Neural progenitor cell (in vitro differentiated cells): ENCODE measurements at regions not wholly inside any gene's neighbourhood (a gene's known extent, or its start where the extent isn't known, plus 50 kb on each side); places are given as distances from the start of the nearest gene placed in this dataset.

Source experiments
- DNase-seq: peaks from one replicate; pipeline ENCODE4 v3.0.0-alpha.2; 2016; ENCODE audit warnings: low spot score
- H2AFZ ChIP-seq: fragments of 200-600 bp; sonication (generic); replicated peaks from 2 replicates; pipeline ENCODE4 v1.6.1; 2016; ENCODE audit warnings: antibody characterized with exemption
- H3F3A ChIP-seq: fragments of 200-600 bp; sonication (generic); 2 replicates; pipeline ENCODE4 v1.6.1; 2016; ENCODE audit warnings: antibody characterized with exemption, low read depth
- H3K27ac ChIP-seq: fragments of 200-600 bp; sonication (generic); 2 replicates; pipeline ENCODE4 v1.5.1; 2016; ENCODE audit warnings: mild to moderate bottlenecking
- H3K27me3 ChIP-seq: fragments of 200-600 bp; sonication (generic); 2 replicates; pipeline ENCODE4 v1.6.1; 2016; ENCODE audit warnings: mild to moderate bottlenecking, moderate library complexity
- H3K36me3 ChIP-seq: fragments of 200-600 bp; sonication (generic); 2 replicates; pipeline ENCODE4 v1.5.1; 2016
- H3K4me1 ChIP-seq: fragments of 200-600 bp; sonication (generic); 2 replicates; pipeline ENCODE4 v1.6.1; 2016; ENCODE audit warnings: mixed run types
- H3K4me2 ChIP-seq: fragments of 200-600 bp; sonication (generic); 2 replicates; pipeline ENCODE4 v1.6.1; 2016
- H3K4me3 ChIP-seq: fragments of 200-600 bp; sonication (generic); 2 replicates; pipeline ENCODE4 v1.5.1; 2016
- H3K79me2 ChIP-seq: fragments of 200-600 bp; sonication (generic); 2 replicates; pipeline ENCODE4 v1.6.1; 2016; ENCODE audit warnings: low read depth
- H3K9ac ChIP-seq: fragments of 200-600 bp; sonication (generic); 2 replicates; pipeline ENCODE4 v1.6.1; 2016
- H3K9me3 ChIP-seq: fragments of 200-600 bp; sonication (generic); 2 replicates; pipeline ENCODE4 v1.5.1; 2016; ENCODE audit warnings: low read depth
- H4K20me1 ChIP-seq: fragments of 200-600 bp; sonication (generic); 2 replicates; pipeline ENCODE4 v1.6.1; 2016; ENCODE audit warnings: low read depth
- H3K27ac Mint-ChIP-seq: 3 replicates; pipeline ENCODE4 v1.8.0; 2021; ENCODE audit warnings: mixed read lengths
- H3K27me3 Mint-ChIP-seq: 2 replicates; pipeline ENCODE4 v1.8.0; 2022; ENCODE audit warnings: low read depth, mild to moderate bottlenecking, inconsistent platforms, moderate library complexity, mixed read lengths; ENCODE audit not compliant: insufficient read depth
- H3K36me3 Mint-ChIP-seq: 3 replicates; pipeline ENCODE4 v1.8.0; 2021; ENCODE audit warnings: mixed read lengths
- H3K4me1 Mint-ChIP-seq: 3 replicates; pipeline ENCODE4 v1.8.0; 2021; ENCODE audit warnings: mixed read lengths
- H3K4me3 Mint-ChIP-seq: 3 replicates; pipeline ENCODE4 v1.8.0; 2021; ENCODE audit warnings: mild to moderate bottlenecking, moderate library complexity, mixed read lengths
- H3K9me3 Mint-ChIP-seq: 3 replicates; pipeline ENCODE4 v1.8.0; 2020; ENCODE audit warnings: mixed read lengths
- EZH2 ChIP-seq: fragments of 200-600 bp; sonication (generic); IDR thresholded peaks from 2 replicates; pipeline ENCODE4 v1.6.1; 2017; ENCODE audit warnings: antibody characterized with exemption, mild to moderate bottlenecking, moderate library complexity
- EZH2phosphoT487 ChIP-seq: fragments of 200-600 bp; sonication (generic); IDR thresholded peaks from 2 replicates; pipeline ENCODE4 v1.6.1; 2017; ENCODE audit warnings: antibody characterized with exemption
- TF ChIP-seq, protein P1 (sequence below): fragments of 200-600 bp; sonication (generic); IDR thresholded peaks from 2 replicates; pipeline ENCODE4 v1.5.1; 2017; ENCODE audit warnings: antibody characterized with exemption, mild to moderate bottlenecking

- no peak overlapping the region for H3K4me3 Mint-ChIP-seq
- Histone ChIP-seq H3K27me3 (no peaks in the 10 kb centered on the region), H3K9me3 (no peaks in the 10 kb centered on the region), H4K20me1 (no peaks in the 10 kb centered on the region), H3K36me3 (no peaks in the 10 kb centered on the region), H3K4me1 (peaks cover 5% of the 10 kb centered on the region), H3K9ac (no peak overlapping the region), H3K4me2 (no peak overlapping the region), H3K79me2 (no peaks in the 10 kb centered on the region), H3K4me3 (no peak overlapping the region), H3K27ac (no peak overlapping the region), H2AFZ (peak overlapping the region; percentile 17), H3F3A (no peaks in the 10 kb centered on the region)
- H3K9me3 Mint-ChIP-seq = no peaks in the 10 kb centered on the region
- DNase-seq = no peak
- peaks cover 4% of the 10 kb centered on the region for H3K27me3 Mint-ChIP-seq
- H3K36me3 Mint-ChIP-seq = no peaks in the 10 kb centered on the region
- TF ChIP-seq, protein P1, sequence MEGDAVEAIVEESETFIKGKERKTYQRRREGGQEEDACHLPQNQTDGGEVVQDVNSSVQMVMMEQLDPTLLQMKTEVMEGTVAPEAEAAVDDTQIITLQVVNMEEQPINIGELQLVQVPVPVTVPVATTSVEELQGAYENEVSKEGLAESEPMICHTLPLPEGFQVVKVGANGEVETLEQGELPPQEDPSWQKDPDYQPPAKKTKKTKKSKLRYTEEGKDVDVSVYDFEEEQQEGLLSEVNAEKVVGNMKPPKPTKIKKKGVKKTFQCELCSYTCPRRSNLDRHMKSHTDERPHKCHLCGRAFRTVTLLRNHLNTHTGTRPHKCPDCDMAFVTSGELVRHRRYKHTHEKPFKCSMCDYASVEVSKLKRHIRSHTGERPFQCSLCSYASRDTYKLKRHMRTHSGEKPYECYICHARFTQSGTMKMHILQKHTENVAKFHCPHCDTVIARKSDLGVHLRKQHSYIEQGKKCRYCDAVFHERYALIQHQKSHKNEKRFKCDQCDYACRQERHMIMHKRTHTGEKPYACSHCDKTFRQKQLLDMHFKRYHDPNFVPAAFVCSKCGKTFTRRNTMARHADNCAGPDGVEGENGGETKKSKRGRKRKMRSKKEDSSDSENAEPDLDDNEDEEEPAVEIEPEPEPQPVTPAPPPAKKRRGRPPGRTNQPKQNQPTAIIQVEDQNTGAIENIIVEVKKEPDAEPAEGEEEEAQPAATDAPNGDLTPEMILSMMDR = no peak
- no peak for TF ChIP-seq EZH2
- TF ChIP-seq EZH2phosphoT487 = no peak
- H3K4me1 Mint-ChIP-seq = peaks cover 3% of the 10 kb centered on the region
- H3K27ac Mint-ChIP-seq = no peak overlapping the region
These were observed 175.5 kb upstream of the PTBP2 start for GRCh38 chr1:96545935-96546656.

- Histone ChIP-seq H3K4me2 (no peak overlapping the region), H3K4me3 (no peak overlapping the region), H3K9me3 (no peaks in the 10 kb centered on the region), H3K4me1 (no peaks in the 10 kb centered on the region), H3K27me3 (no peaks in the 10 kb centered on the region), H3K9ac (no peak overlapping the region), H2AFZ (no peak overlapping the region), H3K36me3 (no peaks in the 10 kb centered on the region), H3F3A (no peaks in the 10 kb centered on the region), H4K20me1 (no peaks in the 10 kb centered on the region), H3K27ac (no peak overlapping the region), H3K79me2 (no peaks in the 10 kb centered on the region)
- Mint-ChIP-seq H3K36me3 (no peaks in the 10 kb centered on the region), H3K9me3 (no peaks in the 10 kb centered on the region), H3K27ac (no peak overlapping the region), H3K4me1 (peaks cover 8% of the 10 kb centered on the region), H3K4me3 (no peak overlapping the region), H3K27me3 (no peaks in the 10 kb centered on the region)
- DNase-seq = no peak
- no peak for TF ChIP-seq EZH2phosphoT487
- TF ChIP-seq, protein P1 = no peak
These were observed 171.5 kb upstream of the PTBP2 start for GRCh38 chr1:96550061-96550460.

GRCh38 chr1:96552451-96552850, 169.1 kb upstream of the PTBP2 start:
- no peaks in the 10 kb centered on the region for H3K79me2 ChIP-seq
- H3K4me2 ChIP-seq = no peak overlapping the region
- Mint-ChIP-seq H3K9me3 (no peaks in the 10 kb centered on the region), H3K36me3 (no peaks in the 10 kb centered on the region), H3K27ac (no peak overlapping the region), H3K4me1 (peaks cover 8% of the 10 kb centered on the region), H3K27me3 (no peaks in the 10 kb centered on the region), H3K4me3 (no peak overlapping the region)
- no peak overlapping the region for H3K4me3 ChIP-seq
- H3K27ac ChIP-seq = no peak overlapping the region
- H3K4me1 ChIP-seq = no peaks in the 10 kb centered on the region
- DNase-seq = no peak
- H3K27me3 ChIP-seq = no peaks in the 10 kb centered on the region
- no peaks in the 10 kb centered on the region for H4K20me1 ChIP-seq
- H3K9me3 ChIP-seq = no peaks in the 10 kb centered on the region
- TF ChIP-seq, protein P1 = no peak
- TF ChIP-seq EZH2 = no peak
- TF ChIP-seq EZH2phosphoT487 = no peak
- no peak overlapping the region for H3K9ac ChIP-seq
- H2AFZ ChIP-seq = no peak overlapping the region
- H3K36me3 ChIP-seq = no peaks in the 10 kb centered on the region
- H3F3A ChIP-seq = no peaks in the 10 kb centered on the region
